IMR-90 (cell line): ENCODE measurements at regions not wholly inside any gene's neighbourhood (a gene's known extent, or its start where the extent isn't known, plus 50 kb on each side); places are given as distances from the start of the nearest gene placed in this dataset.
"Not testable (repeated sequence)": the region's sequence is repeated elsewhere in the genome, so short reads cannot be mapped to it uniquely, and the experiment has no call there.

Source experiments
- ATAC-seq: fragments of 200-7000 bp; cut with Tn5 transposase; 2 replicates; pipeline ENCODE4 v1.9.1; 2020; ENCODE audit warnings: low read depth, mild to moderate bottlenecking, moderate library complexity
- BruUV-seq: library from RNA; stranded (reverse); fragments of 400-500 nt; replicated peaks from 2 replicates; lab custom pipeline; 2021; lab: Mats Ljungman, UMichigan
- CTCF ChIA-PET: fragments of 300-600 bp; formaldehyde crosslinking; extraction: SDS; loops from one replicate; lab custom pipeline; 2021; ENCODE audit warnings: antibody characterized with exemption; lab: Yijun Ruan, JAX
- POLR2A ChIA-PET: fragments of 300-600 bp; sonication (Branson Sonifier 250); formaldehyde crosslinking; loops from one replicate; lab custom pipeline; 2022; ENCODE audit warnings: antibody characterized with exemption; ENCODE audit not compliant: unreplicated experiment; lab: Charles Lee
- DNase-seq: peaks from one replicate; pipeline ENCODE4 v3.0.0; 2013
- H2AFZ ChIP-seq: replicated peaks from 2 replicates; pipeline ENCODE3; 2013; ENCODE audit warnings: low read length, mild to moderate bottlenecking; ENCODE audit not compliant: poor library complexity
- H2AK5ac ChIP-seq: 2 replicates; pipeline ENCODE4 v1.6.1; 2013; ENCODE audit warnings: low read depth, low read length, inconsistent platforms
- H2AK9ac ChIP-seq: replicated peaks from 2 replicates; pipeline ENCODE3; 2013; ENCODE audit warnings: mild to moderate bottlenecking, low read depth, low read length, moderate library complexity; ENCODE audit not compliant: poor library complexity
- H2BK120ac ChIP-seq: 2 replicates; pipeline ENCODE4 v1.6.1; 2013; ENCODE audit warnings: low read depth, low read length, inconsistent platforms
- H2BK15ac ChIP-seq: 3 replicates; pipeline ENCODE4 v1.6.1; 2013; ENCODE audit warnings: low read depth, low read length, inconsistent platforms
- H2BK20ac ChIP-seq: 2 replicates; pipeline ENCODE4 v1.6.1; 2013; ENCODE audit warnings: low read depth, mild to moderate bottlenecking, inconsistent platforms, low read length, moderate library complexity
- H2BK5ac ChIP-seq: 2 replicates; pipeline ENCODE4 v1.6.1; 2013; ENCODE audit warnings: mild to moderate bottlenecking, low read depth, low read length, inconsistent platforms; ENCODE audit not compliant: poor library complexity, severe bottlenecking
- H3K14ac ChIP-seq: replicated peaks from 2 replicates; pipeline ENCODE4 v1.6.1; 2013; ENCODE audit warnings: low read depth, low read length, inconsistent platforms
- H3K18ac ChIP-seq: 2 replicates; pipeline ENCODE4 v1.6.1; 2013; ENCODE audit warnings: low read depth, low read length, control low read depth
- H3K23ac ChIP-seq: 2 replicates; pipeline ENCODE4 v1.6.1; 2013; ENCODE audit warnings: low read depth, low read length, inconsistent platforms
- H3K27ac ChIP-seq: 2 replicates; pipeline ENCODE4 v1.5.1; 2013; ENCODE audit warnings: mild to moderate bottlenecking, control low read depth, low read length; ENCODE audit not compliant: insufficient read depth
- H3K27me3 ChIP-seq: 2 replicates; pipeline ENCODE4 v1.6.1; 2013; ENCODE audit warnings: low read length; ENCODE audit not compliant: control insufficient read depth, insufficient read depth
- H3K36me3 ChIP-seq: 2 replicates; pipeline ENCODE4 v1.6.1; 2013; ENCODE audit warnings: low read length, mixed read lengths; ENCODE audit not compliant: control insufficient read depth, insufficient read depth
- H3K4ac ChIP-seq: 2 replicates; pipeline ENCODE4 v1.6.1; 2013; ENCODE audit warnings: low read depth, low read length, inconsistent platforms
- H3K4me1 ChIP-seq: 2 replicates; pipeline ENCODE4 v1.6.1; 2013; ENCODE audit warnings: low read length, mixed read lengths; ENCODE audit not compliant: control insufficient read depth, insufficient read depth
- H3K4me2 ChIP-seq: 2 replicates; pipeline ENCODE4 v1.6.1; 2013; ENCODE audit warnings: low read depth, mild to moderate bottlenecking, control low read depth, low read length, moderate library complexity
- H3K4me3 ChIP-seq: 2 replicates; pipeline ENCODE4 v1.5.1; 2013; ENCODE audit warnings: low read depth, mild to moderate bottlenecking, control low read depth, low read length, moderate library complexity; ENCODE audit not compliant: insufficient read depth
- H3K56ac ChIP-seq: 2 replicates; pipeline ENCODE4 v1.6.1; 2013; ENCODE audit warnings: low read length, inconsistent platforms; ENCODE audit not compliant: insufficient read depth; ENCODE audit errors: extremely low read depth
- H3K79me1 ChIP-seq, 2 experiments: 2 replicates each; pipeline ENCODE4 v1.6.1; 2013; ENCODE audit warnings: low read length in 2 of 2, inconsistent platforms in 1 of 2, low read depth in 1 of 2
- H3K9ac ChIP-seq: 2 replicates; pipeline ENCODE4 v1.6.1; 2013; ENCODE audit warnings: low read depth, low read length, control low read depth
- H3K9me1 ChIP-seq: 2 replicates; pipeline ENCODE4 v1.6.1; 2013; ENCODE audit warnings: low read length, inconsistent platforms; ENCODE audit not compliant: insufficient read depth
- H3K9me3 ChIP-seq: 2 replicates; pipeline ENCODE4 v1.6.1; 2013; ENCODE audit warnings: low read length; ENCODE audit not compliant: control insufficient read depth, insufficient read depth
- H4K20me1 ChIP-seq: 2 replicates; pipeline ENCODE4 v1.6.1; 2013; ENCODE audit warnings: low read length, inconsistent platforms; ENCODE audit not compliant: insufficient read depth
- H4K5ac ChIP-seq: 2 replicates; pipeline ENCODE4 v1.6.1; 2013; ENCODE audit warnings: mild to moderate bottlenecking, low read depth, low read length, control low read depth
- H4K8ac ChIP-seq, 2 experiments: 2 replicates each; pipeline ENCODE4 v1.6.1; 2013; ENCODE audit warnings: low read depth in 2 of 2, low read length in 2 of 2, control low read depth in 1 of 2, inconsistent platforms in 1 of 2
- H4K91ac ChIP-seq: 2 replicates; pipeline ENCODE4 v1.6.1; 2013; ENCODE audit warnings: low read depth, low read length, inconsistent platforms; ENCODE audit not compliant: insufficient read depth
- WGBS, 2 experiments: methylation state at CpG; one replicate each; pipeline versions ENCODE4 v1.1.5 to v1.1.7; 2013; ENCODE audit warnings: missing lambda C conversion rate in 2 of 2; ENCODE audit not compliant: insufficient read length in 1 of 2; ENCODE audit errors: extremely low coverage in 2 of 2; 5-methylcytosine and 5-hydroxymethylcytosine counted together
- dilution Hi-C: fragments of 300-500 bp; cut with HindIII; formaldehyde crosslinking; loops from one replicate; pipeline ENCODE4 v1.14.3; 2018; ENCODE audit warnings: low sequenced_read_pairs; ENCODE audit not compliant: unreplicated experiment
- in situ Hi-C: fragments of 300-500 bp; cut with MboI; formaldehyde crosslinking; loops from 3 replicates; pipeline ENCODE4 v1.14.3; 2019; ENCODE audit warnings: low sequenced_read_pairs, inconsistent platforms, mixed read lengths
- intact Hi-C: fragments of 100-400 bp; cut with micrococcal nuclease; formaldehyde crosslinking; loops from 2 replicates; pipeline ENCODE4 v1.10.0; 2022

DNA sequence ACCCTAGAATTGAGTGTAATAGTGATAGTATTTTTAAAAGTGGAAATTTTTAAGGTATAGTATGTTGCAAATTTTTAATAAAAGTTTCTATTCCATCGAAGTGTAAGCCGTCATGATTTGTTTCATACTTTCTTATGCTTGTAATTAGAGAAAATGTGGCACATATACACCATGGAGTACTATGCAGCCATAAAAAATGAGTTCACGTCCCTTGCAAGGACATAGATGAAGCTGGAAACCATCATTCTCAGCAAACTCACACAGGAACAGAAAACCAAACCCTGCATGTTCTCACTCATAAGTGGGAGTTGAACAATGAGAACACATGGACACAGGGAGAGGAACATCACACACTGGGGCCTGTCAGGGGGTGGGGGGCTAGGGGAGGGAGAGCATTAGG, 350.9 kb downstream of the UTRN start:
- POLR2A ChIA-PET, H3K18ac ChIP-seq, H3K23ac ChIP-seq, H4K8ac ChIP-seq, H3K4me2 ChIP-seq, ATAC-seq, H3K27ac ChIP-seq, dilution Hi-C loops, H4K91ac ChIP-seq, CTCF ChIA-PET, H3K36me3 ChIP-seq, H3K4ac ChIP-seq, H2AFZ ChIP-seq, H2BK20ac ChIP-seq, in situ Hi-C loops, H3K9me3 ChIP-seq, H3K9ac ChIP-seq, H3K4me1 ChIP-seq, H3K56ac ChIP-seq, intact Hi-C loops, H2BK120ac ChIP-seq, H2BK15ac ChIP-seq, H2BK5ac ChIP-seq, H2AK5ac ChIP-seq, H3K79me1 ChIP-seq, H3K27me3 ChIP-seq, DNase-seq, BruUV-seq, H3K14ac ChIP-seq, H3K9me1 ChIP-seq, H4K20me1 ChIP-seq, H2AK9ac ChIP-seq, H4K5ac ChIP-seq, H3K4me3 ChIP-seq: not testable (repeated sequence)
- no CpG with 5 or more reads among the region's 3 CpGs for WGBS, 2 experiments
